ENCODE measurements at regions not wholly inside any gene's neighbourhood (a gene's known extent, or its start where the extent isn't known, plus 50 kb on each side); places are given as distances from the start of the nearest gene placed in this dataset.
"Not testable (repeated sequence)": the region's sequence is repeated elsewhere in the genome, so short reads cannot be mapped to it uniquely, and the experiment has no call there.

DNA sequence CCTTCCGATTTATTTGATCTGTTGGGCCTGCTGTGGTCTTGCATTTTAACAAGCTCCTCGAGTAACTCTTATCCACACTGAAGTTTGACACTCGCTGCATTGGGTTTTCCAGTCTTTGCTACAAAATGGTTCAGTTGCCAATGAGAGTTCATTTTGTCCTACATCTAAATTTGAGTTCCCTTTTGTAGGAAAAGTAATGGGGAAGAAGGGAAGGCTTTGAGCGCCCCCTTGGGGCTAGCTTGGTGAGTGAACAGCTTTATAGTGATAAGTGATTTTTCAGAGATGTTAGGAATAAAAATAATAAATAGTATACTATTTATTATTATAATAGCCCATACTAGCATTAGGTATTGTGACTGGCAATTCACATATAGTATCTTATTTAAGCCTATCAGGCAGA, 89.9 kb upstream of the GNAQ start:
- peak; percentile 41 for DNase-seq

DNA sequence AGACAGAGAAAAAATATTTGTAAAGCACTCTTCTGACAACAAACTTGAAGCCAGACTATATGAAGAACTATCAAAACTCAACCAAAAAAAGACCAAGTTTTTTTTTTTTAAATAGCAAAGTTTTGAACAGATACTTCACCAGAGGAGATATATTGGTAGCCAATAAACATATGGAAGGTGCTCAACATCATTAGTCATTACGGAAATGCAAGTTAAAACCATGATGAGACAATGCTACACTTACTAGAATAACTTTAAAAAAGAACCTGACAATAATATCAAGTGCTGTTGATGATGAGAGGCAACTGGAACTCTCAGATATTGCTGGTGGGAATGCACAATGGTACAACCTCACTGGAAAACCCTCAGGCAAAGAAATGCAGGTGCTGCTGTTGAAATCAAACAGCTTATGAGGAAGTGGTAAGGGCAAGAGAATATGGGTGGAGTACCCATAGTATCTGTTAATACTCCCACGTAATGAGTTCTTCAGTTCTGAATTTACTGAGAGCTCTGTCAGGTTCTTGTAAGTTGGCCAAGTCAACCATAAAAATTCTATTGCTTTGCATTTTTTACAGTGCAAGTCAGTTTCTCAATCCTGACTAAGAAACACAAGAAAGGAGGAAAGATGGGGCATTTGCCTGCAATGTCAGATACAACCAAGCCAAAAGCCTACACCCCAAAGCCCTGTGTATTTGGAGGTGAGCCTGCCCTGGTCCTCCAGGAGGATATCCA, 87.3 kb upstream of the GNAQ start:
- DNase-seq, result no peak

DNA sequence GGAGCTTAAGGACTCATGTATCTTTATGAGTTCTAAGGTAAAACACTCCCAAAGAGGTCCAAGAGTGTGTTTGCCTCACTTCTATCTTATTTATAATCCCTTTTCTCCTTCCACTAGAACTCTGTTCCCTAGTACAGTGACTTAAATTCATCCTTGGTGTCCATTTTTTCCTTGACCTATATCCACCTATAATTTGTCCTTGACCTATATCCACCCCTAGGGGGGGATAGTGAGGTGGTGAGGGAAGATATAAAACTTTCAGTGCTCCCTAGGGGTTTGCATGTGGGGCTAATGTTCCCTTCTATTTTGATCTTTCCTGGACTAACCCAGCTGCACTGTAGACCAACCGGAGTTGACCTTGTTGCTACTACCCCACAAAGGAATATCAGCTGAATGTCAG, 83.5 kb upstream of the GNAQ start:
- DNase-seq, result no peak

DNA sequence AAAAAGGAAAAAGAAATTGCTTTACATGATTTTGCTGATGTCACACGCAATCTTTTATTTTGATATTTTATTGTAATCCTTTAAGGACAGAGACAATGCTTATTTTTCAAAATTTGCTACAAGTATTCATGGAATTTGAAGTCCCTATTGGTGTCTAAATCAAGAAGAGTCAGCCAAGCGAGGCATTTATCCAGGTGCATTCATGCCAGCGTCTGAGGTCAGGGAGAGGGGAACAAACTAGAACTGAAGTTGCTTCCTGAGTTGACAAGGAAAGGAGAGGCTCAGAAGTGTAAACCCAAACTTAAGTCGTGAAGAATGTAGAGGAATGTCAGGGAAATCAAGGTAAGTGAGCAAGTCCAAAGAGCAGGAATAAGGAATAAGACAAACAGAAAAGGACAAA, 83.0 kb upstream of the GNAQ start:
- DNase-seq, result no peak

DNA sequence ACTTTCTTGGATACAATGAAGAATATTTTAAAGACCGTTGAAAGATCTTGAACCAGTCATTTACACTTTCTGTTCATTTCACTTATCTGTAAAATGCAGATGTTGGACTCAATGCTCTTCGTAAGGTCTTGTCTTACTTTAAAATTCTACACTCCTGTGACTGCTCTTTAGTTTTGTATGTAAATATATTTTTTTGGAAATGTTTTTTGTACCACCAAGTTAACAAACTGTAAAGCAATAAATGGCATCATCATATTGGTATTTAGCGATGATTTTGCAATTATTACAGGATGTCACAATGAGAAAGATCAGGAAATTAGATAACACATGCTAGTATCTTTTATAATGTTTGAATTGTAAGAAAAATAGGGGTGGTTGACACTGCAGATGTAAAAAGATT, 80.8 kb upstream of the GNAQ start:
- no peak for DNase-seq

DNA sequence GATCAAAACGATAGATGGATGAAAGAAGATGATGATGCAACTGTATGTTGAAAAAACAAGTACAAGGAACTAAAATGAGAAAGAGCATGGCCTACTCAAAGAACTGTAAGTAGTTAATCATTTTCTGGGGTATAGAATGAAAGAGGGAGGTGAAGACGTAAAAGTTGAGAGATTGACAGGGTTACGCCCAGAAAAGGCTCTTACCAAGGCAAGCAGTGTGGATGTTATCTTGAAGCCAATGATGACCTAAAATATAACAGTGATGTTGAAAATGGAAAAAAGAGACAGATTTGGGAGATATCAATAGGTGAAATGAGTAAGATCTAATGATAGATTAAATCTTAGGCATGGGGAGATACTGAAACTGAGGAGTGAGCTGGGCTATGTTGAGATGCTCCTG, 80.4 kb upstream of the GNAQ start:
- DNase-seq, result no peak

DNA sequence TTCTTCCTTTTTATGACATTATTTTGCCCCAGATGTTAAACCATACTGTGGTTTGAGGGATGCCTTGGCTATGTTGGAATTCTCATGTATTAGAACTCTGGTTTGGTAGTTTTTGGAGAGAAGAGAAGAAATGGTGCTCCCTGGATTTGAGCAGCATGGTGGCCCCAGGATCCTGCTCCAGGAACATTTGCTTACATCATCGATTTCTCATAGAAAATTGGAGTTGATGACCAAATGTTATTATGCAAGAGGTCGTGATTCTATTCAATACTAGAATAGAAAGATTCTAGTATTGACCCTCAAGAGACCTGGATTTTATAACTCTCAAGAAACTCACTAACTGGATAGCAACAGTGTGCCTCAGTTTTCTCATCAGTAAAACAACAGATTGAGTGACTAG, 77.5 kb upstream of the GNAQ start:
- DNase-seq, result no peak

DNA sequence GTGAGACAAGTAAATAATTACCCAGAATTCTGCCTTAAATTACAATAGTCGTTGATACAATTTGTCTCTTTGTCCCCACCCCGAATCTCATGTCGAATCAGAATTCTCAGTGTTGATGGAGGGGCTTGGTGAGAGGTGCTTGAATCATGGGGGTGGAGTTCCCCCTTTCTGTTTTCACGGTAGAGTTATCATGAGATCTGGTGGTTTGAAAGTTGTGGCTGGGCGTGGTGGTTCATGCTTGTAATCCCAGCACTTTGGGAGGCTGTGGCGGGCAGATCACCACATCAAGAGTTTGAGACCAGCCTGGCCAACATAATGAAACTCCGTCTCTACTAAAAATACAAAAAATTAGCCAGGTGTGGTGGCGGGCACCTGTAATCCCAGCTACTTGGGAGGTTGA, 75.0 kb upstream of the GNAQ start:
- not testable (repeated sequence) for DNase-seq

DNA sequence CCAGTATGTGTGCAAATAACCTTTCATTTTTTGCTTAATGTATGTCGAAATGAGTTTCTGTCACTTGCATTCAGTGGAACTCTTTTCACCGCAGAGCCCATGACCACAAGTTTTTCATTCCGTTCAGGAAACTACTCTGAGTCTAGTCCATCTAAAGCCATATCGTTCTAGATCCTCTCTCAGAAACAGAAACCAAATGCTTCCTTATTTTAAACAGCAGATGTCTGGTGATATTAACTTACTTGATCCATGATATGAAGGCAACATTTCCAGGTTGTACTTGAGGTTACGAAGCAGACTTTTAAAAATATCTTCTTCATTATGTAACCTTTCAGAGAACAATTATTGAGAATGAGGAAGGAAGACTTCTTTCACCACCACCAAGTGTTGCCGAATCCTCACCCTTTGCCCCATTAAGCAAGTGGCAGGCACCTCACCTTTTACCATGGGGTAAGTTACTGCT, 72.4 kb upstream of the GNAQ start:
- DNase-seq, result no peak

DNA sequence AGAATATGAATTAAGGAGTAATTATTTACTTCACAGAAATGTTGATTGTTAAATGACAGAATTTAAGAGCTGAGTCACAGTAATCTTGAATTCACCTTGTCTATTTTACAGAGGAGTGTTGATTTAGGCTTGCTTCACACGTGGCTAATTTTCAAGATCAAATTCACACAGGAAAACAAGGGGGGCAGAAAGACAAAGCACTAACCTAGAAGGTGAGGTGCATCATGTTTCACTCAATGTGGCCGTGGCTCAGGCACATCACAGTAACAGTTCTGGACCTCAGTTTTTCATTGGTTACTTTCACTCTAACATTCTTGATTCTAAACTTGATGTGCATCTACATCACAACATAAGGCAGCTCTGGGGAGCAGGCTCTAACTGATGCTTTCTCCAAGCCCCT, 69.6 kb upstream of the GNAQ start:
- peak; percentile 10 for DNase-seq

DNA sequence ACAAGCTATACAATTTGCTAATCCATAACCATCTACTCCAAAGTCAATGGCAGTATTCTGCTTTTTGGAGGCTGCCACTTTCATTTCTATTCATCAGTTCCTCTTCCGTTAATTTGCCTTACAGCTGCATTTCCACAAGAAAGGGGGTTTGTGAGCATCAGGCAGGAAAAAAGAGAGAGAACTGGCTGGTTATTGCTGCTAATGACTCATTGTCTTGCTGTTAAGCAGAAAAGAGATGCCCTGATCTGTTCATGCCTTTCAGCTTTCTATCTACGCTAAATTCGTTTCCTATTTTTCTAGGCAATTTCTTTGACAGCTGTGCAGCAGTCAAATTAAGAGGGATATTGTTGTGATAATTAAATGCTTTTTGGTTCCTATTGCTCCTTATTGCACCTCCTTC, 65.9 kb upstream of the GNAQ start:
- no peak for DNase-seq

DNA sequence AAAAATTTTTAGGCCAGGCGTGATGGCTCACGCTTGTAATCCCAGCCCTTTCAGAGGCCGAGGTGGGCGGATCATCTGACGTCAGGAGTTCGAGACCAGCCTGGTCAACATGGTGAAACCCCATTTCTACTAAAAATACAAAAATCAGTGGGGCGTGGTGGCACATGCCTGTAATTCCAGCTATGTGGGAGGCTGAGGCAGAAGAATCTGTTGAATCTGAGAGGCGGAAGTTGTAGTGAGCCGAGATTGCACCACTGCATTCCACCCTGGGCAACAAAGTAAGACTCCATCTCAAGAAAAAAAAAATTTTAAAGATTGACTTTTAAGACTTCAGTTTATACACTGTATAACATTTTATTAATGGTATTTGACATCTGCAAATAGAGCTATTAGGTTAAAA, 60.1 kb upstream of the GNAQ start:
- DNase-seq, result no peak

DNA sequence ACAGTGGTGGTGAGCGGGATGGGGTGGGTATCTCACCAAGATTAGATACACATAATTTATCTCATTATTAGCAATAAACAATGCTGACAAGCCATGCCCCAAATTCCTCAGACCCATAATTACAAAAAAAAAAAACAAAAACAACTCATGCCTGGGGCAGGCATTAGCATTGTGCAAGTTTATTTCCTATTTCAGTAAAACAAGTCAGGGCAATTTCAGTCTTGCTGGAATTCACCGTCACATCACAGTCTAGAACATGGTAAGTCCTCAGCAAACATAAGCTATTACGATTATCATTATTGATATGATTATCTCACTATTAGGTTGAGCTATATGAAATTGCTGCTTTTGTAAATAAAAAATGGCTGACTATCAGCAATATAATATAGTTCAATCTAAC, 57.5 kb upstream of the GNAQ start:
- no peak for DNase-seq

DNA sequence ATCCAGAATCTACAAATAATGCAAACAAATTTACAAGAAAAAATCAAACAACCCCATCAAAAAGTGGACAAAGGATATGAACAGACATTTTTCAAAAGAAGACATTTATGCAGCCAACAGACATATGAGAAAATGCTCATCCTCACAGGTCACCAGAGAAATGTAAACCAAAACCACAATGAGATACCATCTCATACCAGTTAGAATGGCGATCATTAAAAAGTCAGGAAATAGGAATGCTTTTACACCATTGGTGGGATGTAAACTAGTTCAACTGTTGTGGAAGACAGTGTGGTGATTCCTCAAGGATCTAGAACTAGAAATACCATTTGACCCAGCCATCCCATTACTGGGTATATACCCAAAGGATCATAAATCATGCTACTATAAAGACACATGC, 56.6 kb upstream of the GNAQ start:
- not testable (repeated sequence) for DNase-seq

Data from NCI-H1092 treated with DMSO at 0.1 percent for 48 hours (cell line).